ENCODE measurements at regions not wholly inside any gene's neighbourhood (a gene's known extent, or its start where the extent isn't known, plus 50 kb on each side); places are given as distances from the start of the nearest gene placed in this dataset.

DNA sequence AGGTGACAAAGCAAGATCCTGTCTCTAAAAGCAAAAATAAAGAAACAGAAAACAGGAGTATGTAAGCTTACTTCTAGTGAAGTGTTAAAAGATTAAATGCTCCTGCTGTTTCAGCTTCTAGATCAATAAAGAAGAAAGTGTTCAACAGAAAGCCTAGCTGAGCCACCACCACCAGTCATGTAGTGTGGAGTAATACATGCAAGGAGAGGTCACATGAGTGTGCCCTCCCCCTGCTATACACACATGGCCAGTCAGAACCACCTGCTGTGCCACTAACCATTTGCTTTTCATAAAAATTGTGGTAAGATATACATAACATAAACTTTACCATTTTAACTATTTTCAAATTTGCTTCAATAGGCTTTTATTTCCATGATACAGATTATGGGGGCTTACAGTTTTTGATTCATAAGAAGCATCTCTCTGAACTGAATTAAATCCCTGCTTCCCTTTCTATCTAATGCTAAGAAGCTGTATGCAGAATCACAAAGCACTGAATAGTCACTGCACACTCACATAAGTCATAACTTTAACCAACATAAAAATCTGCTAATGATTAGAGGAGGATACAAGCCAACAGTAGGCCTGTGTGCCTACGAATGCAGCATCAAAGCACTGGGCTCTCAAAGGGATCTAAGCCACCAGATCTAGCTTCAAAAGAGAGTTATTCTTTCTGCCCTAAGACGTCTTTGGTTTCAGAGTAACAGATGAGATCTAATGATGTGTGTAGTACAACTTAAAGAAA is 515.5 kb downstream of the C12orf50 start:
- FAIRE-seq (no peak), DNase-seq (ENCODE audit: low read depth, low spot score) (no peak)
- BruUV-seq (replicated peaks), result no TSS peak
- no peaks in the 10 kb centered on the region for H3K79me2 ChIP-seq (ENCODE audit: control insufficient read depth, insufficient read depth, low read length)
- H3K4me1 ChIP-seq (ENCODE audit: control insufficient read depth, extremely low read depth, insufficient read depth, low read length), result no peaks in the 10 kb centered on the region
- POLR2A ChIA-PET, result no interaction called here
- H3K27ac ChIP-seq (ENCODE audit: insufficient read depth, low read depth, low read length), result no peak overlapping the region
- no peak overlapping the region for H3K4me3 ChIP-seq (replicated peaks in 1 of 3; ENCODE audit: insufficient read depth in 1 of 3, low read depth in 1 of 3, low read length in 3 of 3)
- no peaks in the 10 kb centered on the region for H3K27me3 ChIP-seq (ENCODE audit: control insufficient read depth in 2 of 2, insufficient read depth in 2 of 2, low read length in 2 of 2)
- intact Hi-C loops (cut with micrococcal nuclease), result no loop called here
- H4K20me1 ChIP-seq (replicated peaks; ENCODE audit: control insufficient read depth, extremely low read depth, insufficient read depth, low read length), result no peaks in the 10 kb centered on the region
- TF ChIP-seq, protein P1, sequence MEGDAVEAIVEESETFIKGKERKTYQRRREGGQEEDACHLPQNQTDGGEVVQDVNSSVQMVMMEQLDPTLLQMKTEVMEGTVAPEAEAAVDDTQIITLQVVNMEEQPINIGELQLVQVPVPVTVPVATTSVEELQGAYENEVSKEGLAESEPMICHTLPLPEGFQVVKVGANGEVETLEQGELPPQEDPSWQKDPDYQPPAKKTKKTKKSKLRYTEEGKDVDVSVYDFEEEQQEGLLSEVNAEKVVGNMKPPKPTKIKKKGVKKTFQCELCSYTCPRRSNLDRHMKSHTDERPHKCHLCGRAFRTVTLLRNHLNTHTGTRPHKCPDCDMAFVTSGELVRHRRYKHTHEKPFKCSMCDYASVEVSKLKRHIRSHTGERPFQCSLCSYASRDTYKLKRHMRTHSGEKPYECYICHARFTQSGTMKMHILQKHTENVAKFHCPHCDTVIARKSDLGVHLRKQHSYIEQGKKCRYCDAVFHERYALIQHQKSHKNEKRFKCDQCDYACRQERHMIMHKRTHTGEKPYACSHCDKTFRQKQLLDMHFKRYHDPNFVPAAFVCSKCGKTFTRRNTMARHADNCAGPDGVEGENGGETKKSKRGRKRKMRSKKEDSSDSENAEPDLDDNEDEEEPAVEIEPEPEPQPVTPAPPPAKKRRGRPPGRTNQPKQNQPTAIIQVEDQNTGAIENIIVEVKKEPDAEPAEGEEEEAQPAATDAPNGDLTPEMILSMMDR (IDR thresholded peaks at IDR 0.05; ENCODE audit: extremely low read depth in 1 of 2, insufficient read depth in 1 of 2, low read depth in 1 of 2, low read length in 2 of 2), result no peak
- no peak for TF ChIP-seq GATA2 (IDR thresholded peaks at IDR 0.05; ENCODE audit: insufficient read depth, insufficient read length, low read depth, low read length)
- no peak for TF ChIP-seq POLR2AphosphoS5 (IDR thresholded peaks at IDR 0.05; ENCODE audit: insufficient read depth, low read depth, low read length)
- TF ChIP-seq EZH2 (IDR thresholded peaks at IDR 0.05; ENCODE audit: borderline replicate concordance, low read depth, low read length, severe bottlenecking), result no peak
- TF ChIP-seq JUN (IDR thresholded peaks at IDR 0.05; ENCODE audit: borderline replicate concordance, insufficient read depth, insufficient read length, low read depth), result no peak
- CTCF ChIA-PET, result interaction anchor here (1.0 kb wide), 1 partner anchor 18 kb away, joined by 3 read pairs; no protein-coding TSS in a partner anchor
- H2AFZ ChIP-seq (ENCODE audit: low read depth, low read length), result no peak overlapping the region
- H3K4me2 ChIP-seq (ENCODE audit: insufficient read depth, low read length), result no peak overlapping the region
- dilution Hi-C loops (cut with MboI; ENCODE audit: extremely low pct_ligation_motif_present, low sequenced_read_pairs), result no loop called here
- no peak overlapping the region for H3K9ac ChIP-seq (replicated peaks; ENCODE audit: extremely low read depth, insufficient read depth, low read length)
- H3K36me3 ChIP-seq (ENCODE audit: control insufficient read depth in 2 of 2, extremely low read depth in 1 of 2, insufficient read depth in 2 of 2, low read length in 2 of 2), result no peaks in the 10 kb centered on the region
- no peaks in the 10 kb centered on the region for H3K9me3 ChIP-seq (replicated peaks; ENCODE audit: control insufficient read depth, insufficient read depth, low read length)
- no peaks in the 10 kb centered on the region for H3K9me1 ChIP-seq (replicated peaks; ENCODE audit: control insufficient read depth, extremely low read depth, insufficient read depth, low read length)

Data from endothelial cell of umbilical vein (primary cell).